Endodermal cell (in vitro differentiated cells): ENCODE measurements at regions not wholly inside any gene's neighbourhood (a gene's known extent, or its start where the extent isn't known, plus 50 kb on each side); places are given as distances from the start of the nearest gene placed in this dataset.

Experiments
- DNase-seq: peaks from one replicate; pipeline ENCODE4 v3.0.0-alpha.2; 2017
- H3K27ac ChIP-seq: 2 replicates; pipeline ENCODE4 v1.5.1; 2013; ENCODE audit warnings: mild to moderate bottlenecking, low read depth, low read length, moderate library complexity
- H3K27me3 ChIP-seq: 2 replicates; pipeline ENCODE4 v1.6.1; 2013; ENCODE audit warnings: mild to moderate bottlenecking, low read length, moderate library complexity; ENCODE audit not compliant: insufficient read depth, control insufficient read depth, poor library complexity, severe bottlenecking
- H3K36me3 ChIP-seq: 2 replicates; pipeline ENCODE4 v1.7.0; 2013; ENCODE audit warnings: mild to moderate bottlenecking, low read length, moderate library complexity; ENCODE audit not compliant: control insufficient read depth, insufficient read depth
- H3K4me1 ChIP-seq: one replicate; pipeline ENCODE4 v1.7.0; 2013; ENCODE audit warnings: low read length; ENCODE audit not compliant: control insufficient read depth, insufficient read depth
- H3K4me3 ChIP-seq: 2 replicates; pipeline ENCODE4 v1.5.1; 2013; ENCODE audit warnings: mild to moderate bottlenecking, low read length, moderate library complexity
- H3K9ac ChIP-seq: 2 replicates; pipeline ENCODE4 v1.6.1; 2013; ENCODE audit warnings: mild to moderate bottlenecking, low read length, moderate library complexity; ENCODE audit not compliant: poor library complexity, severe bottlenecking; ENCODE audit errors: extremely low read depth
- H3K9me3 ChIP-seq: 2 replicates; pipeline ENCODE4 v1.6.1; 2013; ENCODE audit warnings: mild to moderate bottlenecking, low read length, moderate library complexity; ENCODE audit not compliant: control insufficient read depth
- H3K27ac Mint-ChIP-seq: 2 replicates; pipeline ENCODE4 v1.8.0; 2020; ENCODE audit warnings: mixed read lengths
- H3K27me3 Mint-ChIP-seq: 2 replicates; pipeline ENCODE4 v1.8.0; 2021; ENCODE audit warnings: mild to moderate bottlenecking, mixed read lengths; ENCODE audit not compliant: insufficient read depth
- H3K36me3 Mint-ChIP-seq: 2 replicates; pipeline ENCODE4 v1.8.0; 2020; ENCODE audit warnings: low read depth, mixed read lengths
- H3K4me1 Mint-ChIP-seq: 2 replicates; pipeline ENCODE4 v1.8.0; 2020; ENCODE audit warnings: mixed read lengths
- H3K4me3 Mint-ChIP-seq: 2 replicates; pipeline ENCODE4 v1.8.0; 2020; ENCODE audit warnings: mild to moderate bottlenecking, moderate library complexity, mixed read lengths
- H3K9me3 Mint-ChIP-seq: 2 replicates; pipeline ENCODE4 v1.8.0; 2020; ENCODE audit warnings: mild to moderate bottlenecking, mixed read lengths
- CTCF ChIP-seq: fragments of 200-600 bp; sonication (generic); conservative IDR thresholded peaks from 2 replicates; pipeline ENCODE4 v1.5.0; 2021; ENCODE audit warnings: antibody characterized with exemption, mild to moderate bottlenecking
- WGBS, 2 experiments: methylation state at CpG; one replicate each; pipeline versions ENCODE4 v1.1.5 to v1.1.7; 2013; ENCODE audit warnings: missing lambda C conversion rate in 2 of 2, mixed read lengths in 1 of 2; ENCODE audit not compliant: insufficient coverage in 1 of 2, insufficient read length in 1 of 2; 5-methylcytosine and 5-hydroxymethylcytosine counted together

- peak; percentile 9 for DNase-seq
- H3K9me3 ChIP-seq: no peaks in the 10 kb centered on the region
- Mint-ChIP-seq H3K4me3 (no peak overlapping the region), H3K4me1 (peaks cover 21% of the 10 kb centered on the region), H3K27ac (no peak overlapping the region), H3K36me3 (no peaks in the 10 kb centered on the region), H3K27me3 (peaks cover 7% of the 10 kb centered on the region), H3K9me3 (no peaks in the 10 kb centered on the region)
- peaks cover 5% of the 10 kb centered on the region for H3K27me3 ChIP-seq
- 80 to 94% methylated on average over 4 to 5 of the region's 5 CpGs for WGBS, 2 experiments
- peaks cover 10% of the 10 kb centered on the region for H3K4me1 ChIP-seq
- H3K36me3 ChIP-seq: no peaks in the 10 kb centered on the region
- no peak overlapping the region for H3K9ac ChIP-seq
- no peak for TF ChIP-seq CTCF
- no peak overlapping the region for H3K27ac ChIP-seq
- H3K4me3 ChIP-seq: no peak overlapping the region
Measured at GRCh38 chr6:11364971-11365397, 132.5 kb upstream of the NEDD9 start.

- H3K4me1 ChIP-seq: peaks cover 10% of the 10 kb centered on the region
- Mint-ChIP-seq H3K36me3 (no peaks in the 10 kb centered on the region), H3K27me3 (peaks cover 8% of the 10 kb centered on the region), H3K27ac (no peak overlapping the region), H3K4me3 (no peak overlapping the region), H3K4me1 (peaks cover 21% of the 10 kb centered on the region), H3K9me3 (no peaks in the 10 kb centered on the region)
- DNase-seq: peak; percentile 24
- H3K9ac ChIP-seq: no peak overlapping the region
- peaks cover 5% of the 10 kb centered on the region for H3K27me3 ChIP-seq
- WGBS, 2 experiments: 94 to 100% methylated on average over 1 to 2 of the region's 2 CpGs
- H3K27ac ChIP-seq: no peak overlapping the region
- H3K36me3 ChIP-seq: no peaks in the 10 kb centered on the region
- H3K4me3 ChIP-seq: no peak overlapping the region
- no peaks in the 10 kb centered on the region for H3K9me3 ChIP-seq
- TF ChIP-seq CTCF: no peak
Measured at GRCh38 chr6:11363881-11364576, 131.6 kb upstream of the NEDD9 start.

GRCh38 chr6:11362564-11362963 is 130.1 kb upstream of the NEDD9 start:
- no peaks in the 10 kb centered on the region for H3K36me3 ChIP-seq
- H3K9me3 ChIP-seq: no peaks in the 10 kb centered on the region
- no peak overlapping the region for H3K9ac ChIP-seq
- Mint-ChIP-seq H3K4me1 (peaks cover 16% of the 10 kb centered on the region), H3K4me3 (no peak overlapping the region), H3K27me3 (peaks cover 8% of the 10 kb centered on the region), H3K9me3 (no peaks in the 10 kb centered on the region), H3K36me3 (no peaks in the 10 kb centered on the region), H3K27ac (no peak overlapping the region)
- H3K4me1 ChIP-seq: peaks cover 5% of the 10 kb centered on the region
- no peak for DNase-seq
- no peak overlapping the region for H3K27ac ChIP-seq
- WGBS, 2 experiments: 92% methylated on average over 1 of the region's 1 CpG; no CpG with 5 or more reads in 1 of the 2 experiments
- H3K4me3 ChIP-seq: no peak overlapping the region
- no peak for TF ChIP-seq CTCF
- H3K27me3 ChIP-seq: peaks cover 5% of the 10 kb centered on the region
